Fibroblast of lung (primary cell): ENCODE measurements at regions not wholly inside any gene's neighbourhood (a gene's known extent, or its start where the extent isn't known, plus 50 kb on each side); places are given as distances from the start of the nearest gene placed in this dataset.
A peak's percentile ranks its signal among the peaks of the same experiment; 100 is the strongest.

Experiments
- DNase-seq, 2 donors: peaks; one replicate each; pipeline versions ENCODE4 v3.0.0 to v3.0.0-alpha.2; 2010; ENCODE audit warnings: low read depth in 2 of 2
- H2AFZ ChIP-seq: 2 replicates; pipeline ENCODE4 v1.5.1; 2012; ENCODE audit warnings: low read length, control low read depth, inconsistent platforms
- H3K27ac ChIP-seq: 2 replicates; pipeline ENCODE4 v1.5.1; 2011; ENCODE audit warnings: low read length, control low read depth; ENCODE audit not compliant: insufficient read depth
- H3K27me3 ChIP-seq: 2 replicates; pipeline ENCODE4 v1.5.1; 2011; ENCODE audit warnings: mild to moderate bottlenecking, low read length; ENCODE audit not compliant: control insufficient read depth, insufficient read depth
- H3K36me3 ChIP-seq: 2 replicates; pipeline ENCODE4 v1.5.1; 2011; ENCODE audit warnings: low read length; ENCODE audit not compliant: control insufficient read depth, insufficient read depth
- H3K4me1 ChIP-seq: 2 replicates; pipeline ENCODE4 v1.5.1; 2011; ENCODE audit warnings: low read length; ENCODE audit not compliant: control insufficient read depth, insufficient read depth; ENCODE audit errors: extremely low read depth
- H3K4me2 ChIP-seq: 2 replicates; pipeline ENCODE4 v1.5.1; 2011; ENCODE audit warnings: low read length, control low read depth; ENCODE audit not compliant: insufficient read depth; ENCODE audit errors: extremely low read depth
- H3K4me3 ChIP-seq, 4 experiments: fragments of 200-600 bp in 1 of 4; sonication (generic) in 1 of 4; replicated peaks in 1 of 4; 2 replicates each; pipeline ENCODE4 v1.5.1; 2011 to 2016; ENCODE audit warnings: low read length in 4 of 4, low read depth in 3 of 4, mild to moderate bottlenecking in 3 of 4, control low read depth in 2 of 4, inconsistent platforms in 1 of 4, mixed read lengths in 1 of 4; ENCODE audit not compliant: insufficient read depth in 1 of 4; ENCODE audit errors: control extremely low read depth in 1 of 4
- H3K79me2 ChIP-seq: 2 replicates; pipeline ENCODE4 v1.5.1; 2012; ENCODE audit warnings: mild to moderate bottlenecking, low read length, inconsistent platforms; ENCODE audit not compliant: control insufficient read depth, insufficient read depth
- H3K9ac ChIP-seq: 2 replicates; pipeline ENCODE4 v1.5.1; 2011; ENCODE audit warnings: mild to moderate bottlenecking, low read length, control low read depth; ENCODE audit not compliant: insufficient read depth
- H3K9me3 ChIP-seq: 2 replicates; pipeline ENCODE4 v1.5.1; 2012; ENCODE audit warnings: low read depth, low read length; ENCODE audit not compliant: control insufficient read depth, insufficient read depth
- H4K20me1 ChIP-seq: 2 replicates; pipeline ENCODE4 v1.5.1; 2011; ENCODE audit warnings: low read length; ENCODE audit not compliant: control insufficient read depth, insufficient read depth; ENCODE audit errors: extremely low read depth
- CTCF ChIP-seq, 2 donors: IDR thresholded peaks in 1 of 2; conservative IDR thresholded peaks in 1 of 2; 1 replicate in 1 of 2; 2 replicates in 1 of 2; pipeline ENCODE4 v1.5.1; 2011 to 2012; ENCODE audit warnings: low read length in 2 of 2, control low read depth in 1 of 2, inconsistent platforms in 1 of 2, low read depth in 1 of 2, mild to moderate bottlenecking in 1 of 2
- EZH2 ChIP-seq: IDR thresholded peaks from 2 replicates; pipeline ENCODE4 v1.5.1; 2012; ENCODE audit warnings: low read length, control low read depth, mild to moderate bottlenecking; ENCODE audit errors: missing control alignments

GRCh38 chr6:56393615-56394612 lies 146.5 kb upstream of the COL21A1 start:
- no peaks in the 10 kb centered on the region for H4K20me1 ChIP-seq

GRCh38 chr6:56388415-56388755 lies 141.0 kb upstream of the COL21A1 start:
- no peaks in the 10 kb centered on the region for H3K9me3 ChIP-seq
- no peaks in the 10 kb centered on the region for H3K27me3 ChIP-seq
- DNase-seq = no peak
- H3K79me2 ChIP-seq = no peaks in the 10 kb centered on the region
- no peak for TF ChIP-seq EZH2
- TF ChIP-seq CTCF (conservative IDR thresholded peaks at IDR 0.05 in 1 of 2, IDR thresholded peaks at IDR 0.05 in 1 of 2; ENCODE audit: low read depth in 1 of 2, low read length in 2 of 2) = no peak
- H2AFZ ChIP-seq = no peak overlapping the region
- no peak overlapping the region for H3K4me3 ChIP-seq
- no peak overlapping the region for H3K4me2 ChIP-seq
- H3K9ac ChIP-seq = no peak overlapping the region
- no peaks in the 10 kb centered on the region for H3K4me1 ChIP-seq
- no peak overlapping the region for H3K27ac ChIP-seq
- H4K20me1 ChIP-seq = no peaks in the 10 kb centered on the region
- H3K36me3 ChIP-seq = no peaks in the 10 kb centered on the region

More at GRCh38 chr6:56393615-56394612, 146.5 kb upstream of the COL21A1 start:
- Histone ChIP-seq H3K79me2 (no peaks in the 10 kb centered on the region), H3K27me3 (no peaks in the 10 kb centered on the region), H3K4me3 (no peak overlapping the region), H3K9me3 (no peaks in the 10 kb centered on the region), H3K36me3 (no peaks in the 10 kb centered on the region), H3K4me1 (no peaks in the 10 kb centered on the region), H3K4me2 (no peak overlapping the region), H3K27ac (no peak overlapping the region), H2AFZ (no peak overlapping the region), H3K9ac (no peak overlapping the region)
- DNase-seq = no peak
- no peak for TF ChIP-seq EZH2
- no peak for TF ChIP-seq CTCF (conservative IDR thresholded peaks at IDR 0.05 in 1 of 2, IDR thresholded peaks at IDR 0.05 in 1 of 2; ENCODE audit: low read depth in 1 of 2, low read length in 2 of 2)

GRCh38 chr6:56387621-56388414 lies 140.4 kb upstream of the COL21A1 start:
- no peaks in the 10 kb centered on the region for H3K9me3 ChIP-seq
- no peak overlapping the region for H3K4me2 ChIP-seq
- no peaks in the 10 kb centered on the region for H3K27me3 ChIP-seq

More at GRCh38 chr6:56387621-56388414, 140.4 kb upstream of the COL21A1 start:
- Histone ChIP-seq H3K79me2 (no peaks in the 10 kb centered on the region), H3K36me3 (no peaks in the 10 kb centered on the region), H2AFZ (no peak overlapping the region), H4K20me1 (no peaks in the 10 kb centered on the region), H3K4me3 (no peak overlapping the region), H3K9ac (no peak overlapping the region), H3K4me1 (no peaks in the 10 kb centered on the region), H3K27ac (no peak overlapping the region)
- peak in 1 of 2 donors; percentile 32 for DNase-seq
- TF ChIP-seq CTCF (conservative IDR thresholded peaks at IDR 0.05 in 1 of 2, IDR thresholded peaks at IDR 0.05 in 1 of 2; ENCODE audit: low read depth in 1 of 2, low read length in 2 of 2) = no peak
- no peak for TF ChIP-seq EZH2
